ENCODE measurements at regions not wholly inside any gene's neighbourhood (a gene's known extent, or its start where the extent isn't known, plus 50 kb on each side); places are given as distances from the start of the nearest gene placed in this dataset.
"Not testable (repeated sequence)": the region's sequence is repeated elsewhere in the genome, so short reads cannot be mapped to it uniquely, and the experiment has no call there.

GRCh38 chr15:24435075-24435820, 240.3 kb upstream of the NPAP1 start:
- H3K4me1 ChIP-seq (ENCODE audit: control insufficient read depth in 3 of 3, insufficient read depth in 3 of 3, low read length in 3 of 3); H3K27me3 ChIP-seq (ENCODE audit: control insufficient read depth in 3 of 3, insufficient read depth in 3 of 3, low read length in 3 of 3); H3K4me3 ChIP-seq (ENCODE audit: low read length in 3 of 3); H3K9ac ChIP-seq (ENCODE audit: low read depth in 1 of 3, low read length in 3 of 3); H3K36me3 ChIP-seq (ENCODE audit: control insufficient read depth in 3 of 3, insufficient read depth in 3 of 3, low read length in 3 of 3); H3K27ac ChIP-seq (ENCODE audit: low read depth, low read length); H3K9me3 ChIP-seq (ENCODE audit: control insufficient read depth in 3 of 3, low read length in 3 of 3): not testable (repeated sequence)

GRCh38 chr15:24437270-24437669, 238.3 kb upstream of the NPAP1 start:
- not testable (repeated sequence) for H3K27me3 ChIP-seq (ENCODE audit: control insufficient read depth in 3 of 3, insufficient read depth in 3 of 3, low read length in 3 of 3); H3K4me1 ChIP-seq (ENCODE audit: control insufficient read depth in 3 of 3, insufficient read depth in 3 of 3, low read length in 3 of 3); H3K9ac ChIP-seq (ENCODE audit: low read depth in 1 of 3, low read length in 3 of 3); H3K36me3 ChIP-seq (ENCODE audit: control insufficient read depth in 3 of 3, insufficient read depth in 3 of 3, low read length in 3 of 3); H3K4me3 ChIP-seq (ENCODE audit: low read length in 3 of 3); H3K27ac ChIP-seq (ENCODE audit: low read depth, low read length); H3K9me3 ChIP-seq (ENCODE audit: control insufficient read depth in 3 of 3, low read length in 3 of 3)

DNA sequence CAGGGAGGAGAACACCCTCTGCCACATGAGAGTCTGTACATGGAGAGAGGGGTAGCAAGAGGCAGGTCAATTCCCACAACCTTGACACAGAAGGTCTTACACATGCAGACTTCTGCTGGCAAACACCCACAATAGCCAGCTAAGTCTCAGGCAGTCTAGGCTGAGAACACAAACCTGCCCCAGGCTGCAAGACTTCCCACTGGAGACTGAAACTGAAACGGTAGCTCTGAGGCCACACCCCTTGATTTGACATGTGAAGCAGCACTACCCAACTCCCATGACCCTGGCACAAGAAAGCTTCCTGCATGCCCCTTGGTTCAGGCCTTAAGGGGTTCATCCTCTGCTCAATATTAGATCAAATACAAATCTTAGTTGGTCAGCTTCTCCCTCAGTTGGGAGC, 237.8 kb upstream of the NPAP1 start:
- H3K9ac ChIP-seq (ENCODE audit: low read depth in 1 of 3, low read length in 3 of 3); H3K4me3 ChIP-seq (ENCODE audit: low read length in 3 of 3); H3K36me3 ChIP-seq (ENCODE audit: control insufficient read depth in 3 of 3, insufficient read depth in 3 of 3, low read length in 3 of 3); H3K27me3 ChIP-seq (ENCODE audit: control insufficient read depth in 3 of 3, insufficient read depth in 3 of 3, low read length in 3 of 3); H3K9me3 ChIP-seq (ENCODE audit: control insufficient read depth in 3 of 3, low read length in 3 of 3); H3K27ac ChIP-seq (ENCODE audit: low read depth, low read length); H3K4me1 ChIP-seq (ENCODE audit: control insufficient read depth in 3 of 3, insufficient read depth in 3 of 3, low read length in 3 of 3): not testable (repeated sequence)

DNA sequence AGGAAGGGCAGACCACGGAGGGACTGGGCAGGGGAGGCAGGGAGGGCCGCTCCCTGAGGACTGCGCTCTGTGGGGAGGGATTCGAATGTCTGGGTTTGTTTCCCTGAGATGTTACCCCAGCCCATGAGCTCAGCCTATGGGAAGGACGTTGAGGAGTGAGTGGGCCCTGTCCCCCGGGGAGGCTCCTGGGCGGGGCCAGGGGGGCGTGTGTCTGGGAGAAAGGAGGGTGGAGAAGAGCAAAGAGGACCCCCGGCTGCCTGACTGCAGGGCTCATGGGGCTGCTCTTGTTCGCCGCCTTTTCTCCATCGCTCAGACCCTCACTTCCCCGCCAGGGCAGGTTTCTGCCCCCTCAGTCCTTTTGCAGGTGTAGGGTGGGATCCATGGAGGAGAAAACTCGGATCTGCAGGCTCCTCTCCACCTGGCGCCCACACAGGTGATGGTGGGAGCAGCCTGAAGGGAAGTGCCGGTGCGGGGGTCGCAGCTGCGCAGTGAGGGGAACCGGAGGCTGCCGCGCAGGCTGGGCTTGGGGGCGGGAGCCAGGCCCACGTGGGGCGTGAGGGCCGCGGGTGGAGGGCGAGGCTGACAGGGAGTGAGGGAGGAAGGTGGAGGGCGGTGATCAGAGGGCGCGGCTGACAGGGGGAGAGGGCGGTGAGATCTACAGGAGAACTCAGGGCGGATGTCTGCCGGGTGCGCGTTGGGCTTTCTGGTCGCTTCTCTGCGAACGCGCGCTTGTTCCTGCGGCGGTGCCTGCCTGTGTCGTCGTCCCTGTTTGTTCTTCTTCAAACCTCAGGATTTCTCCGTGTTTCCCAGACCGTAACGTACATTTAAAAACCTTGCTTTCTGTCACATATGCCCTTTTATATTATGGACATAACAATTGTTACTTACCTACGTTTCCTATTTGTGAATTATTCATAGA, 198.2 kb upstream of the NPAP1 start:
- H3K27me3 ChIP-seq (ENCODE audit: control insufficient read depth in 3 of 3, insufficient read depth in 3 of 3, low read length in 3 of 3); H3K9ac ChIP-seq (ENCODE audit: low read depth in 1 of 3, low read length in 3 of 3); H3K36me3 ChIP-seq (ENCODE audit: control insufficient read depth in 3 of 3, insufficient read depth in 3 of 3, low read length in 3 of 3); H3K4me1 ChIP-seq (ENCODE audit: control insufficient read depth in 3 of 3, insufficient read depth in 3 of 3, low read length in 3 of 3); H3K27ac ChIP-seq (ENCODE audit: low read depth, low read length); H3K9me3 ChIP-seq (ENCODE audit: control insufficient read depth in 3 of 3, low read length in 3 of 3); H3K4me3 ChIP-seq (ENCODE audit: low read length in 3 of 3): not testable (repeated sequence)

DNA sequence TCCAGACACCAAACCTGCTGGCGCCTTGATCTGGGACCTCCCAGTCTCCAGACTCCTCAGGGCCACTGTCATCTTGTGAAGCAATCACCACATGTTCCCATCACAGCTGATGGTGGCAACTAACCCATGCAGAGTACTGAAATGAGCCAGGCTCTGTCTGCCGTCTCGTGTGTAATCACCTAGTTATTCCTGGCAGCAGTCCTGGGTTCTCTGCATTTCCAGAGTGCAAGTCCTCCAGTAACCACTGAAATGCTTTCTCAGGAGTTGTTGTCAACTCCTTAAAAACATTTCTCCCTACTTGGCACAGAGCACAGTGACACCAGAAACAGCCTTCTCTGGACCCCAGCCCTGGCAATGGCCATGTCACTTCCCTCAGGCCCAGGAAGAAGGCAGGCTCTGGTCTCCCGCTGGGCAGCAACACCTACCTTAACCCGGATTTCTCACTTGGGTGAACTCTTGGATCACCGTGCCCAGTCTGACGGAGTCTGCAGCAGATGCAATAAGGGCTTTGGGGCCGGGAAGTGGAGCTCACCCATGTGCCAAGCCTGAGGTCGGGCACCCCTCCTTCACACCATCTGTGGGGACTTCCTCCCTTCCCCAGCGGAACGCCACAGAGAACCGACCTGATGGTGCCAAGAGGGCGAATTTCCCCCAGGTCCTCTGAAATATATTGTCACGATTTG, 189.5 kb upstream of the NPAP1 start:
- H3K9ac ChIP-seq (ENCODE audit: low read depth in 1 of 3, low read length in 3 of 3); H3K27ac ChIP-seq (ENCODE audit: low read depth, low read length); H3K36me3 ChIP-seq (ENCODE audit: control insufficient read depth in 3 of 3, insufficient read depth in 3 of 3, low read length in 3 of 3); H3K27me3 ChIP-seq (ENCODE audit: control insufficient read depth in 3 of 3, insufficient read depth in 3 of 3, low read length in 3 of 3); H3K4me3 ChIP-seq (ENCODE audit: low read length in 3 of 3); H3K9me3 ChIP-seq (ENCODE audit: control insufficient read depth in 3 of 3, low read length in 3 of 3); H3K4me1 ChIP-seq (ENCODE audit: control insufficient read depth in 3 of 3, insufficient read depth in 3 of 3, low read length in 3 of 3): not testable (repeated sequence)

GRCh38 chr15:24488164-24488907, 187.2 kb upstream of the NPAP1 start:
- not testable (repeated sequence) for H3K27ac ChIP-seq (ENCODE audit: low read depth, low read length); H3K4me1 ChIP-seq (ENCODE audit: control insufficient read depth in 3 of 3, insufficient read depth in 3 of 3, low read length in 3 of 3); H3K4me3 ChIP-seq (ENCODE audit: low read length in 3 of 3); H3K9me3 ChIP-seq (ENCODE audit: control insufficient read depth in 3 of 3, low read length in 3 of 3); H3K27me3 ChIP-seq (ENCODE audit: control insufficient read depth in 3 of 3, insufficient read depth in 3 of 3, low read length in 3 of 3); H3K36me3 ChIP-seq (ENCODE audit: control insufficient read depth in 3 of 3, insufficient read depth in 3 of 3, low read length in 3 of 3); H3K9ac ChIP-seq (ENCODE audit: low read depth in 1 of 3, low read length in 3 of 3)

DNA sequence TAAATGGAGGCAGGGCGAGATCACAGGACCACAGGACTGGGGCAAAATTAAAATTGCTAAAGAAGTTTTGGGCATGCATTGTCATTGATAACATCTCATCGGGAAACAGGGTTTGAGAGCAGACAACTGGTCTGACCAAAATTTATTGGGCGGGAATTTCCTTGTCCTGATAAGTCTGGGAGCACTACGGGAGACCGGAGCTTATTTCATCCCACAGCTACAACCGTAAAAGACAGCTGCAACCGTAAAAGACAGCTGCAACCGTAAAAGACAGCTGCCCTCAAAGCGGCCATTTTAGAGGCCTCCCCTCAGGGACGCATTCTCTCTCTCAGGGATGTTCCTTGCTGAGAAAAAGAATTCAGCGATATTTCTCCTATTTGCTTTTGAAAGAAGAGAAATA, 170.4 kb upstream of the NPAP1 start:
- H3K9me3 ChIP-seq (ENCODE audit: control insufficient read depth in 3 of 3, low read length in 3 of 3); H3K27ac ChIP-seq (ENCODE audit: low read depth, low read length): not testable (repeated sequence)

DNA sequence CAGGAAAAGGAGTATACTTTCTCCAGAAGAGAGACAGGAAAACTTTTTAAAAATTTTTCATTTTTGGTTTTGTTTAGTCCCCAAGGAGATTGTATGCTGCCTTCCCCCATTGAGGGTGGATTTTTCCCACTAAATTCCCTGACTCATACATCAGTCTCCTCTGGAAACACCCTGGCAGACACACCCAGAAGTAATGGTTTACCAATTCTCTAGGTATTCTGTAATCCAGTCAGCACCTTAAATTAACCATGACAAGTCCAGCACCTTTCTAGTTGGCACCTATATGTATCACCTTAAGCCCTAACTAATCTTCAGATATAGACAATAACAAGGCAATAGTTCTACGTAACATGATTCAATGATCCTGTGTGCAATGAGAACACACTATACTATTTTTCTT, 165.9 kb upstream of the NPAP1 start:
- not testable (repeated sequence) for H3K4me3 ChIP-seq (ENCODE audit: low read length in 3 of 3); H3K27ac ChIP-seq (ENCODE audit: low read depth, low read length); H3K4me1 ChIP-seq (ENCODE audit: control insufficient read depth in 3 of 3, insufficient read depth in 3 of 3, low read length in 3 of 3); H3K9ac ChIP-seq (ENCODE audit: low read depth in 1 of 3, low read length in 3 of 3); H3K9me3 ChIP-seq (ENCODE audit: control insufficient read depth in 3 of 3, low read length in 3 of 3); H3K36me3 ChIP-seq (ENCODE audit: control insufficient read depth in 3 of 3, insufficient read depth in 3 of 3, low read length in 3 of 3); H3K27me3 ChIP-seq (ENCODE audit: control insufficient read depth in 3 of 3, insufficient read depth in 3 of 3, low read length in 3 of 3)

More for the DNA sequence above, 170.4 kb upstream of the NPAP1 start:
- not testable (repeated sequence) for H3K4me3 ChIP-seq (ENCODE audit: low read length in 3 of 3); H3K4me1 ChIP-seq (ENCODE audit: control insufficient read depth in 3 of 3, insufficient read depth in 3 of 3, low read length in 3 of 3); H3K27me3 ChIP-seq (ENCODE audit: control insufficient read depth in 3 of 3, insufficient read depth in 3 of 3, low read length in 3 of 3); H3K36me3 ChIP-seq (ENCODE audit: control insufficient read depth in 3 of 3, insufficient read depth in 3 of 3, low read length in 3 of 3); H3K9ac ChIP-seq (ENCODE audit: low read depth in 1 of 3, low read length in 3 of 3)

- H3K4me3 ChIP-seq (ENCODE audit: low read length in 3 of 3); H3K9me3 ChIP-seq (ENCODE audit: control insufficient read depth in 3 of 3, low read length in 3 of 3); H3K4me1 ChIP-seq (ENCODE audit: control insufficient read depth in 3 of 3, insufficient read depth in 3 of 3, low read length in 3 of 3); H3K9ac ChIP-seq (ENCODE audit: low read depth in 1 of 3, low read length in 3 of 3); H3K27me3 ChIP-seq (ENCODE audit: control insufficient read depth in 3 of 3, insufficient read depth in 3 of 3, low read length in 3 of 3); H3K27ac ChIP-seq (ENCODE audit: low read depth, low read length); H3K36me3 ChIP-seq (ENCODE audit: control insufficient read depth in 3 of 3, insufficient read depth in 3 of 3, low read length in 3 of 3): not testable (repeated sequence)
These were observed 164.0 kb upstream of the NPAP1 start for GRCh38 chr15:24511598-24511997.

Measured in skeletal muscle tissue (tissue), 3 donors.